HG03378 (cell line): ENCODE measurements at regions not wholly inside any gene's neighbourhood (a gene's known extent, or its start where the extent isn't known, plus 50 kb on each side); places are given as distances from the start of the nearest gene placed in this dataset.
A peak's percentile ranks its signal among the peaks of the same experiment; 100 is the strongest.
"Not testable (repeated sequence)": the region's sequence is repeated elsewhere in the genome, so short reads cannot be mapped to it uniquely, and the experiment has no call there.

Experiments
- ATAC-seq: cut with Tn5 transposase; IDR thresholded peaks from one replicate; pipeline ENCODE4 v1.9.1; 2021; ENCODE audit warnings: mild to moderate bottlenecking, moderate library complexity; ENCODE audit not compliant: unreplicated experiment

DNA sequence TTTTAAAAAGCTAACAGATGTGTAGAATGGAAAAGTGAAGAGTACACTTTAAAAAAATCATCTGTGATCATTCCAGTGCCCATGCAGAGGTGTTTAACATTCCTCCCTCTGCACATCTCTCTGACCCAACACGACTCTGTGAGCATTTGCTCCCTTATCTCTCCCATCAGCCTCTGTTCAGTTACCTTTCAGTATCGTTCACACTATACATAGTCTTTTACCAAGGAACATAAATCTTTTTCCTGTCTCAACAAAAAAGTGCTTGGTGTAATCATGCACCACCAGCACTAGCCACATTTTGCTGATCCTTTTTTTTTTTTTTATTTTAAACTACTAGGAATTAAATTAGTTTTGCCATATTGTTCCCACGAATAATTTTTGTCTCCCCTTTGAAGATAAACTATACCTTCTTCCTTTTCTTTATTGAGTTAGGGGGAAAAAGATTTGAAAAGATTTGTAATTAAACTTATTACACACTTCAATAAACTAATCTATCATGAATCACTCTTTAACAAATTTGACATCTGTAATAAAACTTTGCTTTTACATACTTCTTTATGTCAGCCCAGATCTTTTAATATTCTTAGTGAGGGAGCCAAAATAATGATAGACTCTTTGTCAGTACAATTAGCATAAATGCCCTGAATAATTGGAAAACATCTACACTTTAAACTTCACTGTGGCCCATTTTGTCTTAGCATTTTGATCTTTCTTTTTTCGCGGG, 489.8 kb upstream of the FANCL start:
- ATAC-seq: no peak

DNA sequence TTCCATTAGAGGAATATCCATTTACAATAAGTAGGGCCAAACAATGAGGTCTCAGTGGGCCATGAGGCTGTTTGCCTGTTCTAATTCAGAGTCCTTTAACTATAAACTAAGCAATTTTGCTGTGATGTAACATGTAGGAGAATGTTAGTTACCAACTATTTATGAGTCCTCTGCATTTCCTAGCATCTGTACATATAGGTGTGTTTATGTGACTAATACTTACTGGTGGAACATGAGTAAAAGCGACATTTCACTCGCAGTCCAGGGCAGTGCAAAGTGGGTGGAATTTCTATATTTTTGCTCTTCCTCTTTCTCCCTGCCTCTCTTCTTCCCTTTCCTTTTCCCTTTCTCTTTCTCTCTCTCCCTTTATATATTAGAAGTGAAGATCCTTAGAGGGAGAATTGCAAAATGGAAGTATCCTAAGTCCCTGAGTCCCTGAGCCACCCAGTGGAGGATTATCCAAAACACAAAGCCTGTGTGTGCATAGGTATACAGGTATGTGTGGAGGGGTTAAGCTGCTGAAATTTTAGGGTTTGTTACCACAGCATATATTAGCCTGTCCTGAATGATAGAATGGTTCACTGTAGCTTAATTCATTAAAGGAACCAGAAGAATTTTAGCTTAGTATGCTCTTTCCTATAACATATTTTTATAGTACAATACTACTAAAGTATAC, 487.0 kb upstream of the FANCL start:
- ATAC-seq: no peak

DNA sequence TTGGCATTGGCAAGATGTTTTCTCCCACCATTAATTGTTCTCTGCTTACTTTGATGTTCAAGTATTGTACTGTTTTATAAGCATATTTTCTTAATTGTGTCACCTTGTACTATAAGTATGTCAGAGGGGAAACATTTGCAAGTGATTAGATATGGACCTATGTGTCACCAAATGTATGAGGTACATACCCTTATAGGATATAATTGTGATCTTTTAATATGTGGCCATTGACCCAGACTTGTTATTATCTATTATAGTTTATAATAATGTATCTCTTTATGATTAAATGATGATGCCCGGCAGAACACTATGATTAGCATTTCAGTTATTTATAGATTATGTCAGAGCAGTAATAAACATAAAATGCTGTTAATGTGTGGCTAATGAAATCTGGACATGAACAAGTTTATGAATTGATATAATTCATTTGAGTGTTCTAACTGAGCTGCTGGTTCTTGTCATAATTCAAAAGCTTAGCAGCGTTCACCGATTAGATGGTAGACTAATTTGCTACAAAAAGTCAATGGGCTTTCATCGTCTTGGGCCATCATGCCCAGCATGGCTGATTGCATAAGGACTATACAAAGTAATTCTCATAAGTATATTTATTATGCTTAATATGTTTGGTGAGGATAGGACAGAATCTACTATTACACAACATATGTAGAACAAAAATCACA, 480.9 kb upstream of the FANCL start:
- no peak for ATAC-seq

- ATAC-seq: no peak
Measured at GRCh38 chr2:58720770-58721697, 479.9 kb upstream of the FANCL start.

- no peak for ATAC-seq
Measured at GRCh38 chr2:58720033-58720769, 479.1 kb upstream of the FANCL start.

DNA sequence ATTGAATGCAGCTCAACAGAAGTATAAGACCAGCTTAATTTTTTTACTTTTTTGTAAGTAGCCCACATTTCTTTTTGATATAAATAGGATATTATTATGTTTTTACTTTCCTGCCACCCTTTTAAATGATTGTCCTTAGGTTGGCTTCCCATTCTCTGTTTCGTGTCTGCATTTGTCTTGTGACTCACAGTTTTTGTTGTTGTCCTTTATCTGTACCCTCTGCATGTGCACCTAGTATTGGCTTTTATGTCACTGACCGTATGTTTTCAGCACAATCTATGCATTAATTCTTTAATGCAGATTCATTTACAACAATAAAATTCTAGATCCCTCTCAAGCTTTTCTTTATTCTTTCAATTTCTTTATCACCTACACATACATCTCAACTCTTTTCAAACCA, 474.2 kb upstream of the FANCL start:
- no peak for ATAC-seq

GRCh38 chr2:58714238-58714637, 473.1 kb upstream of the FANCL start:
- ATAC-seq: no peak

GRCh38 chr2:58710795-58711279, 469.7 kb upstream of the FANCL start:
- ATAC-seq: no peak

GRCh38 chr2:58709687-58710354, 468.7 kb upstream of the FANCL start:
- no peak for ATAC-seq

GRCh38 chr2:58709274-58709673, 468.1 kb upstream of the FANCL start:
- ATAC-seq: no peak

- ATAC-seq: no peak
Measured at GRCh38 chr2:58708565-58708964, 467.4 kb upstream of the FANCL start.

DNA sequence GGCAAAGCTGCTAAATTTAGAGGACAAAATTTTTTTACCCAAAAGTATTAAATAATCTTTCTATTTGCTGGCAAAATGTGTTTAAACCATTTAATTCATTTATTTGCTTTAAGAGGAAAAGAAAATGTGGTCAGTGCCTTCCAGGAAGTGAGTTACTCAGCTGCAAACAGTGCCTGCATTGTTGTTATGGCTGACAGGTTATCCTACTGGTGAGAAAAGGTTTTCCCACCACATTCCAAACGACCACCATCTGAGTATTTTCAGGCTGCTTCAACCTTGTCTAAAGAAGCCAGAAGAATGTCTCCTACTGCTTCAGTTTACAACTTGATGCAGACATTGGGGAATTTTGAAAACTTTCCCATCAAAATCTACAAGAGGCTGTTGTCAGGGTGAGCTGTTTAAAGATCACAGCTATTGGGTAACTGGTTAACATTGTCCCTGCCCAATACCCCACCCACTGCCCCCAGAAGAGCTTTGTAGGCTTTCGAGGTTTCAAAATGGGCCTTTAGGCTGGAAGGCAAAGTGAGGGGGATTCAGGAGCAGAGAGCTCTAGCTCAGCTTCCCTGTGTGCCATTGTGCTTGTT, 461.3 kb upstream of the FANCL start:
- no peak for ATAC-seq

GRCh38 chr2:58701688-58702301, 460.7 kb upstream of the FANCL start:
- ATAC-seq: peak; percentile 59

DNA sequence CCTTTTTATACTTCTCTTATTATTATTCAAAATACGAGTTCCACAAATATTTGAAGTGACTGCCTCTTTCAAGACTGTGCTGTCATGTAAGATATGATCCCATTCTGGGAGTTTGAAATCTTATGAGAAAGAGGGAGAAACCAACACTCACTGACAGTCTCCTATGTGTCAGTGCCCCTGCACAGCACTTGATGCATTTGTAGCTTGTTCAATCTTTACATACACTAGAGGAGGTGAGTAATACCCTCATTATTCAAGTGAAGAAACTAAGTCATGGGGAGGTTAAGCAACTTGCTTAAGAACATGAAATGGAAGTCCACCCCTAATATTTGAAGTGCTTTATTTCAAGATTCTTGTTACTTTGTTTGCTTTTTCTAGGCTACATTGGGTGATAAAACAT, 459.5 kb upstream of the FANCL start:
- ATAC-seq: no peak

- ATAC-seq: no peak
Measured at GRCh38 chr2:58699411-58699810, 458.3 kb upstream of the FANCL start.

DNA sequence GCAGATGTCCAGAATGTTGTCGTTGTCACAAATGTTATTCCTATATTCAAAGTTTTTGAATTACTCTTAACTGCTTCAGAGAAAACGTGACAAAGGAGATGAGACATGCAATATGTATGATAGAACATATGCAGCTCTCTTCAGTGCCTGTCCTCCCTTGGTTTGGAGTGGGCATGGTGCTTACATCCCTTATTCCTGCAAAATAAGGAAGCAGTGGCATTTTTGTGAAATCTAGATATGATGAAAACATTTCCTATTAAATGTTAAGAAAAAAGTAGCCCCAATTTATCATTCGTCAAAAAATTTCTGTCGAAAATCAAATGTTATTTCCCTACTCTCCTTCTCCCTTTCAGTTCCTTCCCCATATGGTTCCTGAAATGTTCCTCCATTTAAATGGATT, 457.5 kb upstream of the FANCL start:
- ATAC-seq: no peak

- not testable (repeated sequence) for ATAC-seq
Measured at GRCh38 chr2:58694114-58694513, 453.0 kb upstream of the FANCL start.

- not testable (repeated sequence) for ATAC-seq
Measured at GRCh38 chr2:58691041-58691440, 449.9 kb upstream of the FANCL start.

DNA sequence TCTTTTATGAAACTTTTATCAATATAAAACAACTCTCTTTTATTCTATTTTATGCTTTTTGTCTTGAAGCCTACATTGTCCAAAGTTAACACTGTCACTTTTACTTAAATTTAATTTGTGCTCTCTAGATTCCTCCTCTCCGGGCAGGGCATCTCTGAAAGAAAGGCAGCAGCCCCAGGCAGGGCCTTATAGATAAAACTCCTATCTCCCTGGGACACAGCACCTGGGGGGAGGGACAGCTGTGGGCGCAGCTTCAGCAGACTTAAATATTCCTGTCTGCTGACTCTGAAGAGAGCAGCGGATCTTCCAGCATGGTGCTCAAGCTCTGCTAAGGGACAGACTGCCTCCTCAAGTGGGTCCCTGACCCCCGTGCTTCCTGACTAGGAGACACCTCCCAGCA, 447.7 kb upstream of the FANCL start:
- ATAC-seq: no peak
